ENCODE measurements at regions not wholly inside any gene's neighbourhood (a gene's known extent, or its start where the extent isn't known, plus 50 kb on each side); places are given as distances from the start of the nearest gene placed in this dataset.
"Not testable (repeated sequence)": the region's sequence is repeated elsewhere in the genome, so short reads cannot be mapped to it uniquely, and the experiment has no call there.

- no peak for DNase-seq (ENCODE audit: extremely low spot score)
- ChIA-PET CTCF (no interaction called here), POLR2A (no interaction called here)
- TF ChIP-seq LEF1 (IDR thresholded peaks at IDR 0.05; ENCODE audit: borderline replicate concordance) (no peak), TARDBP (IDR thresholded peaks at IDR 0.05) (no peak), HDGF (IDR thresholded peaks at IDR 0.05; ENCODE audit: borderline replicate concordance) (no peak), NFRKB (IDR thresholded peaks at IDR 0.05) (no peak), FOXA1 (IDR thresholded peaks at IDR 0.05) (no peak), BHLHE40 (IDR thresholded peaks at IDR 0.05; ENCODE audit: borderline replicate concordance) (no peak), SP1 (IDR thresholded peaks at IDR 0.05) (no peak), L3MBTL2 (conservative IDR thresholded peaks at IDR 0.05) (no peak), ZNF384 (IDR thresholded peaks at IDR 0.05) (no peak), FOXK2 (IDR thresholded peaks at IDR 0.05) (no peak), PKNOX1 (IDR thresholded peaks at IDR 0.05) (no peak), SUZ12 (IDR thresholded peaks at IDR 0.05) (no peak), FOXM1 (IDR thresholded peaks at IDR 0.05; ENCODE audit: borderline replicate concordance) (no peak), ELF4 (IDR thresholded peaks at IDR 0.05) (no peak), ARNT (IDR thresholded peaks at IDR 0.05) (no peak)
Observed at GRCh38 chr3:20558161-20558560, 372.2 kb upstream of the SGO1 start.

- POLR2A ChIA-PET: no interaction called here
- no peak for TF ChIP-seq TARDBP (IDR thresholded peaks at IDR 0.05)
- no peak for TF ChIP-seq PKNOX1 (IDR thresholded peaks at IDR 0.05)
- no peak for TF ChIP-seq CTBP1 (IDR thresholded peaks at IDR 0.05; ENCODE audit: borderline replicate concordance)
- TF ChIP-seq ZNF384 (IDR thresholded peaks at IDR 0.05): no peak
- no peak for TF ChIP-seq SUZ12 (IDR thresholded peaks at IDR 0.05)
- no peak for TF ChIP-seq ARNT (IDR thresholded peaks at IDR 0.05)
- TF ChIP-seq SP1 (IDR thresholded peaks at IDR 0.05): no peak
- TF ChIP-seq FOXK2 (IDR thresholded peaks at IDR 0.05): no peak
- no peak for TF ChIP-seq FOXM1 (IDR thresholded peaks at IDR 0.05; ENCODE audit: borderline replicate concordance)
- TF ChIP-seq HDGF (IDR thresholded peaks at IDR 0.05; ENCODE audit: borderline replicate concordance): no peak
- no peak for TF ChIP-seq LEF1 (IDR thresholded peaks at IDR 0.05; ENCODE audit: borderline replicate concordance)
- TF ChIP-seq FOXA1 (IDR thresholded peaks at IDR 0.05): no peak
- no peak for TF ChIP-seq BHLHE40 (IDR thresholded peaks at IDR 0.05; ENCODE audit: borderline replicate concordance)
- no peak for TF ChIP-seq L3MBTL2 (conservative IDR thresholded peaks at IDR 0.05)
- no peak for TF ChIP-seq NFRKB (IDR thresholded peaks at IDR 0.05)
- no peak for TF ChIP-seq ELF4 (IDR thresholded peaks at IDR 0.05)
- no peak for DNase-seq (ENCODE audit: extremely low spot score)
- CTCF ChIA-PET: no interaction called here
Observed at GRCh38 chr3:20556661-20557060, 370.7 kb upstream of the SGO1 start.

DNA sequence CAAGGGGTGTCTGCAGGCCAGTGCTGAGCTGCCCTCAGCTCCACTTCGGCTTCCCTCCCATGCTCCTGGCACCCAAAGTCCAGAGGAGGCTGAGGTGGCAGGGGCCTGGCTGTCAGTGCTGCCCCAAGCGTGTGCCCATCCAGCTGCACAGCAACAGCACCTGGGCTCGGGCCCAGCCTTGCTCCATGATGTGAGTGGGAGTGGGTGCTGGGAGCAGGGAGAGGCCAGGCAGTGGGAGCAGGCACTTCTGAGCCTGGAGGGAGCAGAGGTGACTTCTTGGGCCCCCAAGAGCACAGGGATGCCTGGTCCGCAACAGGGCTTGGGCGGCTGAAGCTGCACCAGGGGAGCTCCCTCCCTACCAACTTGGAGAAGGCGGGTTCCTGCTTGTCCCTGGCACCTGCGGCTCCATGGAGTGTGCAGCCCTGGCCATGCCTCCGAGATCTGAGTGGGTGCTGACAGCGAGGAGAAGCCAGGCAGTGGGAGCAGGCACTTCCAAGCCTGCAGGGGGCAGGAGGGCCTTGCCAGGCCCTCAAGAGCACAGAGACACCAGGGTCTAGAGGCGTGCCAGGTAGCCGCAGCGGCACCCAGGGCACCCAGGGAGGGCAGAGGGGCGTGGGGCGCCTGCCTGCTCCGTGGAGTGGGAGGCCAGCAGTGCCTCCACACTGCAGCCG, 366.7 kb upstream of the SGO1 start:
- ChIA-PET CTCF (no interaction called here), POLR2A (no interaction called here)
- no peak for DNase-seq (ENCODE audit: extremely low spot score)
- TF ChIP-seq FOXA1 (IDR thresholded peaks at IDR 0.05) (no peak), PKNOX1 (IDR thresholded peaks at IDR 0.05) (no peak), LEF1 (IDR thresholded peaks at IDR 0.05; ENCODE audit: borderline replicate concordance) (no peak), ELF4 (IDR thresholded peaks at IDR 0.05) (no peak), ARNT (IDR thresholded peaks at IDR 0.05) (no peak), SUZ12 (IDR thresholded peaks at IDR 0.05) (no peak)

DNA sequence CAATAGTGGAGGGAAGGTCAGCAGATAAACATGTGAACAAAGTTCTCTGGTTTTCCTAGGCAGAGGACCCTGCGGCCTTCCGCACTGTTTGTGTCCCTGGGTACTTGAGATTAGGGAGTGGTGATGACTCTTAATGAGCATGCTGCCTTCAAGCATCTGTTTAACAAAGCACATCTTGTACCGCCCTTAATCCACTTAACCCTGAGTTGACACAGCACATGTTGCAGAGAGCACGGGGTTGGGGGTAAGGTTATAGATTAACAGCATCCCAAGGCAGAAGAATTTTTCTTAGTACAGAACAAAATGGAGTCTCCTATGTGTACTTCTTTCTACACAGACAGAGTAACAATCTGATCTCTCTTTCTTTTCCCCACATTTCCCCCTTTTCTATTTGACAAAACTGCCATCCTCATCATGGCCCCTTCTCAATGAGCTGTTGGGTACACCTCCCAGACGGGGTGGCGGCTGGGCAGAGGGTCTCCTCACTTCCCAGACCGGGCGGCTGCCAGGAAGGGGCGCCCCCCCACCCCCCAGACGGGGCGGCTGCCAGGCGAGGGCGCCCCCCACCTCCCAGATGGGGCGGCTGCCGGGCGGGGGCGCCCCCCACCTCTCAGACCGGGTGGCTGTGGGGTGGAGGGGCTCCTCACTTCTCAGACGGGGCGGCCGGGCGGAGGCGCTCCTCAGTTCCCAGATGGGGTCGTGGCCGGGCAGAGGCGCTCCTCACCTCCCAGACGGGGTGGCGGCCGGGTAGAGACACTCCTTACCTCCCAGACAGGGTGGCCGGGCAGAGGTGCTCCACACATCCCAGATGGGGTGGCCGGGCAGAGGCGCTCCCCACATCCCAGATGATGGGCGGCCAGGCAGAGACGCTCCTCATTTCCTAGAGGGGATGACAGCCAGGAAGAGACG, 361.6 kb upstream of the SGO1 start:
- DNase-seq (ENCODE audit: extremely low spot score); POLR2A ChIA-PET; CTCF ChIA-PET: not testable (repeated sequence)

GRCh38 chr3:20546636-20547035, 360.6 kb upstream of the SGO1 start:
- no peak for DNase-seq (ENCODE audit: extremely low spot score)
- POLR2A ChIA-PET: no interaction called here
- CTCF ChIA-PET: no interaction called here
- no peak for TF ChIP-seq NFRKB (IDR thresholded peaks at IDR 0.05)
- no peak for TF ChIP-seq L3MBTL2 (conservative IDR thresholded peaks at IDR 0.05)

GRCh38 chr3:20543535-20544226, 357.7 kb upstream of the SGO1 start:
- POLR2A ChIA-PET: no interaction called here
- TF ChIP-seq L3MBTL2 (conservative IDR thresholded peaks at IDR 0.05) (no peak), ARNT (IDR thresholded peaks at IDR 0.05) (no peak), PKNOX1 (IDR thresholded peaks at IDR 0.05) (no peak), SUZ12 (IDR thresholded peaks at IDR 0.05) (no peak), ZNF384 (IDR thresholded peaks at IDR 0.05) (no peak), BHLHE40 (IDR thresholded peaks at IDR 0.05; ENCODE audit: borderline replicate concordance) (no peak), NFRKB (IDR thresholded peaks at IDR 0.05) (no peak), ELF4 (IDR thresholded peaks at IDR 0.05) (no peak), SP1 (IDR thresholded peaks at IDR 0.05) (no peak), FOXM1 (IDR thresholded peaks at IDR 0.05; ENCODE audit: borderline replicate concordance) (no peak), TARDBP (IDR thresholded peaks at IDR 0.05) (no peak), FOXA1 (IDR thresholded peaks at IDR 0.05) (no peak), CTBP1 (IDR thresholded peaks at IDR 0.05; ENCODE audit: borderline replicate concordance) (no peak), LEF1 (IDR thresholded peaks at IDR 0.05; ENCODE audit: borderline replicate concordance) (no peak)
- CTCF ChIA-PET: no interaction called here
- DNase-seq (ENCODE audit: extremely low spot score): no peak

Data from HEK293T (cell line).